ENCODE measurements at regions not wholly inside any gene's neighbourhood (a gene's known extent, or its start where the extent isn't known, plus 50 kb on each side); places are given as distances from the start of the nearest gene placed in this dataset.
A peak's percentile ranks its signal among the peaks of the same experiment; 100 is the strongest.

DNA sequence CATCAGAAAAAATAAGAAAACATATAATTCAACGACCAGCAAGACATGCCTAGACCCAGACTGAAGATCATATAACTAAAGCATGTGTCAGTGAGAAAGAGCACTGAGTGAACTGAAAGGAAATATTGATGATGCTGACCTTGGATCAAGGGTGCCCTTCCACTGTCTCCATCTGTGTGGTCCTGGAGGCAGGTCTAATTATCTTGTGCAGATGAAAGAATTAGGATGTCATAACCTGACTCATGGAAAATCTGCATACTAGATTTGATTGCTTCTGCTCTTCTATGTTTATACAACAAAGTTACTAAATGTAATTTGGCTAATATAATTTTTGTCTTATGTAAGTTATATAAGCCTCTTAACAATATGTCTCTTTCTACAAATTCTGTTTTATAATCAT, 264.6 kb upstream of the TGFBR2 start:
- no peaks in the 10 kb centered on the region for H3K79me2 ChIP-seq (ENCODE audit: control insufficient read depth, insufficient read depth, low read length)
- no peak for DNase-seq (ENCODE audit: low read depth, low spot score)
- TF ChIP-seq EZH2 (IDR thresholded peaks at IDR 0.05; ENCODE audit: low read length): no peak
- TF ChIP-seq, protein P1, sequence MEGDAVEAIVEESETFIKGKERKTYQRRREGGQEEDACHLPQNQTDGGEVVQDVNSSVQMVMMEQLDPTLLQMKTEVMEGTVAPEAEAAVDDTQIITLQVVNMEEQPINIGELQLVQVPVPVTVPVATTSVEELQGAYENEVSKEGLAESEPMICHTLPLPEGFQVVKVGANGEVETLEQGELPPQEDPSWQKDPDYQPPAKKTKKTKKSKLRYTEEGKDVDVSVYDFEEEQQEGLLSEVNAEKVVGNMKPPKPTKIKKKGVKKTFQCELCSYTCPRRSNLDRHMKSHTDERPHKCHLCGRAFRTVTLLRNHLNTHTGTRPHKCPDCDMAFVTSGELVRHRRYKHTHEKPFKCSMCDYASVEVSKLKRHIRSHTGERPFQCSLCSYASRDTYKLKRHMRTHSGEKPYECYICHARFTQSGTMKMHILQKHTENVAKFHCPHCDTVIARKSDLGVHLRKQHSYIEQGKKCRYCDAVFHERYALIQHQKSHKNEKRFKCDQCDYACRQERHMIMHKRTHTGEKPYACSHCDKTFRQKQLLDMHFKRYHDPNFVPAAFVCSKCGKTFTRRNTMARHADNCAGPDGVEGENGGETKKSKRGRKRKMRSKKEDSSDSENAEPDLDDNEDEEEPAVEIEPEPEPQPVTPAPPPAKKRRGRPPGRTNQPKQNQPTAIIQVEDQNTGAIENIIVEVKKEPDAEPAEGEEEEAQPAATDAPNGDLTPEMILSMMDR (optimal IDR thresholded peaks at IDR 0.05 in 1 of 3, IDR thresholded peaks at IDR 0.05 in 1 of 3, conservative IDR thresholded peaks at IDR 0.05 in 1 of 3; ENCODE audit: extremely low read depth in 1 of 3, insufficient read depth in 2 of 3, low read length in 3 of 3): no peak
- no peak overlapping the region for H3K9ac ChIP-seq (ENCODE audit: control insufficient read depth, extremely low read depth, insufficient read depth, low read length)
- H4K20me1 ChIP-seq (ENCODE audit: control insufficient read depth, extremely low read depth, insufficient read depth, low read length): no peaks in the 10 kb centered on the region
- peaks cover 45% of the 10 kb centered on the region for H3K4me1 ChIP-seq (ENCODE audit: control insufficient read depth, extremely low read depth, insufficient read depth, low read length)
- H3K27me3 ChIP-seq (ENCODE audit: control insufficient read depth, extremely low read depth, insufficient read depth, low read length): no peaks in the 10 kb centered on the region
- peak; percentile 49 for FAIRE-seq
- H3K9me3 ChIP-seq (ENCODE audit: control insufficient read depth, low read depth, low read length): no peaks in the 10 kb centered on the region
- dilution Hi-C loops (cut with MboI; ENCODE audit: extremely low pct_ligation_motif_present, low sequenced_read_pairs): no loop called here
- H3K9me1 ChIP-seq (ENCODE audit: control insufficient read depth, extremely low read depth, insufficient read depth, low read length): no peaks in the 10 kb centered on the region
- H2AFZ ChIP-seq (ENCODE audit: control insufficient read depth, low read length): no peak overlapping the region
- H3K36me3 ChIP-seq (ENCODE audit: control insufficient read depth in 2 of 2, extremely low read depth in 1 of 2, insufficient read depth in 2 of 2, low read length in 2 of 2): no peaks in the 10 kb centered on the region
- H3K27ac ChIP-seq (ENCODE audit: control insufficient read depth, insufficient read depth, low read length): peak overlapping the region; percentile 82
- H3K4me2 ChIP-seq (ENCODE audit: control insufficient read depth, extremely low read depth, insufficient read depth, low read depth, low read length): peak overlapping the region; percentile 54
- H3K4me3 ChIP-seq (ENCODE audit: control insufficient read depth in 2 of 3, extremely low read depth in 1 of 3, insufficient read depth in 2 of 3, low read depth in 1 of 3, low read length in 3 of 3): no peak overlapping the region

GRCh38 chr3:30342318-30343060, 263.9 kb upstream of the TGFBR2 start:
- H3K4me1 ChIP-seq (ENCODE audit: control insufficient read depth, extremely low read depth, insufficient read depth, low read length): peaks cover 52% of the 10 kb centered on the region
- H3K9me3 ChIP-seq (ENCODE audit: control insufficient read depth, low read depth, low read length): no peaks in the 10 kb centered on the region
- no peaks in the 10 kb centered on the region for H3K9me1 ChIP-seq (ENCODE audit: control insufficient read depth, extremely low read depth, insufficient read depth, low read length)
- H3K36me3 ChIP-seq (ENCODE audit: control insufficient read depth in 2 of 2, extremely low read depth in 1 of 2, insufficient read depth in 2 of 2, low read length in 2 of 2): no peaks in the 10 kb centered on the region
- peak overlapping the region; percentile 60 for H3K9ac ChIP-seq (ENCODE audit: control insufficient read depth, extremely low read depth, insufficient read depth, low read length)
- H3K79me2 ChIP-seq (ENCODE audit: control insufficient read depth, insufficient read depth, low read length): no peaks in the 10 kb centered on the region
- no peak overlapping the region for H2AFZ ChIP-seq (ENCODE audit: control insufficient read depth, low read length)
- TF ChIP-seq, protein P1 (optimal IDR thresholded peaks at IDR 0.05 in 1 of 3, IDR thresholded peaks at IDR 0.05 in 1 of 3, conservative IDR thresholded peaks at IDR 0.05 in 1 of 3; ENCODE audit: extremely low read depth in 1 of 3, insufficient read depth in 2 of 3, low read length in 3 of 3): no peak
- no peak for TF ChIP-seq EZH2 (IDR thresholded peaks at IDR 0.05; ENCODE audit: low read length)
- H3K4me2 ChIP-seq (ENCODE audit: control insufficient read depth, extremely low read depth, insufficient read depth, low read depth, low read length): peak overlapping the region; percentile 54
- peak; percentile 96 for DNase-seq (ENCODE audit: low read depth, low spot score)
- peak overlapping the region; percentile 82 for H3K27ac ChIP-seq (ENCODE audit: control insufficient read depth, insufficient read depth, low read length)
- H3K27me3 ChIP-seq (ENCODE audit: control insufficient read depth, extremely low read depth, insufficient read depth, low read length): no peaks in the 10 kb centered on the region
- dilution Hi-C loops (cut with MboI; ENCODE audit: extremely low pct_ligation_motif_present, low sequenced_read_pairs): no loop called here
- no peaks in the 10 kb centered on the region for H4K20me1 ChIP-seq (ENCODE audit: control insufficient read depth, extremely low read depth, insufficient read depth, low read length)
- FAIRE-seq: peak; percentile 97
- no peak overlapping the region for H3K4me3 ChIP-seq (ENCODE audit: control insufficient read depth in 2 of 3, extremely low read depth in 1 of 3, insufficient read depth in 2 of 3, low read depth in 1 of 3, low read length in 3 of 3)
